Stimulated activated CD8-positive, alpha-beta memory T cell treated with anti-CD3 and anti-CD28 coated beads, Interleukin-7, amount 100 ng/mL, for 1 hour (primary cell): ENCODE measurements at regions not wholly inside any gene's neighbourhood (a gene's known extent, or its start where the extent isn't known, plus 50 kb on each side); places are given as distances from the start of the nearest gene placed in this dataset.

Experiments
- DNase-seq, 2 donors: peaks; one replicate each; pipeline ENCODE4 v3.0.0-alpha.2; 2020; ENCODE audit warnings: low read depth in 2 of 2

DNA sequence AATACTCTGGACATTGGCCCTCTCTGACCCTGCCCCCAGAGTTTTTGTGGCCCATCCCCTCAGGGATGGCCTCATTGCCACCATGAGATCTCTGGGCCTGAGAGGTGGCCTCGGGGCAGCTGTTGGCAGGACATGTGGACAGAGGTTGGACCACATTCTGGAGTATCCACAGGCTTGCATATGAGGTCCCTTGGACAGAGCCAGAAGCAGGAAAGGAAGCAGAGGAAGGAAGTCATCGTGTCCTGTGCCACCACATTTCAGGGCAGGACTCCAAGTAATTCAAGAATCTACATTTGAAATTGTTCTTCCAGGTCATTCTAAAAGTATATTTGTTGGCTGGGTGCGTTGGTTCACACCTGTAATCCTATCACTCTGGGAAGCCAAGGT lies 95.9 kb upstream of the PPP2R5A start:
- DNase-seq, result no peak

GRCh38 chr1:212190169-212190568 lies 95.0 kb upstream of the PPP2R5A start:
- no peak for DNase-seq

DNA sequence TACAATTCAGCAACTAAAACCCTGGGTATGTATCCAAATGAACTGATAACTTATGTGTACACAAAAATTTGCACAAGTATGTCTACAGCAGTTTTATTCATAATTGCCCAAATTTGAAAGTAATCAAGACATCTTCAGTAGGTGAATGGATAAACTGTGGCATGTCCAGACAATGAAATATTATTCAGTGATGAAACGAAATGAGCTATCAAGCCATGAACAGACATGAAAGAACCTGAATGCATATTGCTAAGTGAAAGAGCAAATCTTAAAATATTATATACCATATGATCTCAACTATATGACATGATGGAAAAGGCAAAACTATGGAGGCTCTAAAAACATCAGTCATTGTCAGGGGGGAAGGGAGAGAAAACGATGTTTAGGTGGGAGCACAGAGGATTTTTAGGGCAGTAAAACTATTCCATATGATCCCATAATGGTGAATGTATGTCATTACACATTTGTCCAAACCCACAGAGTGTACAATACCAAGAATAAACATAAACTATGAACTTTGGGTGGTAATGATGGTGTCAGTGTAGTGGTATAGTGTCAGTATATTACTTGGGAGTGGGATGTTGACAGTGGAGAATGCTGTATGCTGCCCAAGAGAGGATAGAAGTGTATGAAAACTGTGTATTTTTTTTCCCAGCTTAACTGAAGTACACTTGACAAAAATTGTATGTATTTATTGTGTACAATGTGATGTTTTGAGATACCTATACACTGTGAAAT lies 92.8 kb upstream of the PPP2R5A start:
- DNase-seq, result no peak

DNA sequence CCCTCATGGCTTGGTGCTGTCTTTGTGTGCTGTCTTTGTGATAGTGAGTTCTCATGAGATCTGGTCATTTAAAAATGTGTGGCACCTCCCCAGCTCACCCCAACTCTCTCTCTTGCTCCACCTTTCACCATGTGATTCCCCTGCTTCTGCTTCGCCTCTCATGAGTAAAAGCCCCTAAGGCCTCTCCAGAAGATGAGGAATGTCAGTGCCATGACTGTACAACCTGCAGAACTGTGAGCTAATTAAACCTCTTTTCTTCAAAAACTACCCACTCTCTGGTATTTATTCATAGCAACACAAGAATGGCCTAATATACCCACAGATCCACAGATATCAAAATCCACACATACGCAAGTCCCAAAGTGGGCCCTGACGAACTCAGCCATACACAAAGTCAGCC lies 88.9 kb upstream of the PPP2R5A start:
- no peak for DNase-seq

DNA sequence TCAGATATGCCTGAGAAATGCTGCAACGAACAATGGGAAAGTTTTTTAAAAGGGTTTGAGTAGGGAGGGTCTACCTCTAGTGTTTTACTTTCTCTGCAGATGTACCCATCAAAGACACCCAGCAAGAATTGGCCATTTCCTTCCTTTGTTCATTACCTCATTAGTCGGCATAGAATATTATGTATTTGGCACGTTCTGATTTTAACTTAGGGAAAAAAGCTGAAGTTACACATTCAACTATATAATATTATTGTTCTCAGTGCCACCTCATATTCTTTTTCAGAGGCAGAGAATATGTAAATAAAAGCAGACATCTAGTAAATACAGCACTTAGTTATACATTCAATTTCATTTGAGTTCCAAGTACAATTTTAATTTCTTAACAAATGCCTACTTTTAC lies 83.7 kb upstream of the PPP2R5A start:
- no peak for DNase-seq

GRCh38 chr1:212203630-212204029 lies 81.6 kb upstream of the PPP2R5A start:
- no peak for DNase-seq

DNA sequence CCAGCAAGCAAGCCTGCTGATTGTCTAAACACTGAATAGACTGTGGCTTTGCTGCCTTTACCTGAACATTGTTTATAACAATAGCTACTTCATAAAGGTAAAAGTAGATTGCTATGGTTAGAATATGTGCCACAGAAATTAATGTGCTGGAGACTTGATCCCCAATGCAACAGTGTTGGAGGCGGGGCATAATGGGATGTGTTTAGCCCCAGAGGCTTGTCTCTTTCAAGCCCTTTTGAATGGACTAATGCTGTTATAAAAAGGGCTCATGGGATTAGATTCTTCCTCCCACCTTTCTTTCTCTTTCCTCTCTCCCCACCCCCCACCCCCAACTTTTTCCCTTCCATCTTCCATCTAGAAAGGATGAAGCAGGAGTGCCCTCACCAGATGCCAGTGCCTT lies 80.2 kb upstream of the PPP2R5A start:
- no peak for DNase-seq

DNA sequence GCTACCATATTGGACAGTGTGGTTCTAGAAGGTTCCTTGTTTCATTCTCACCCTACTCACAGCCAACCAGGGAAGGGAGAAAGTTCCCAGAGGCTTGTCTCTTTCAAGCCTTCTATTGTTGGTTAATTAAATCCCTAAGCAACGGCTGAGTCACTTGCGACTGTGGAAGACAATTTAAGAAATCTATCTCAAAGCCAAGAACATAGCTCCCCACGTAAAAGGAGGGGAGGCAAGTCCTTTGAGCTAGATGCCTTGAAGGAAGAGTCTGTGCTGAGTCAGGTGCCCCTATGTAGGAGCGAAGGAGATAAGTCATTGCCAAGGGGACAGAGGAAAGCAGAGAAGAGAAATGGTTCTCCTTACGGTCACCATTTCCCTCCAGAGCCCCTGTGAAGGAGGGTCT lies 79.4 kb upstream of the PPP2R5A start:
- DNase-seq, result no peak

DNA sequence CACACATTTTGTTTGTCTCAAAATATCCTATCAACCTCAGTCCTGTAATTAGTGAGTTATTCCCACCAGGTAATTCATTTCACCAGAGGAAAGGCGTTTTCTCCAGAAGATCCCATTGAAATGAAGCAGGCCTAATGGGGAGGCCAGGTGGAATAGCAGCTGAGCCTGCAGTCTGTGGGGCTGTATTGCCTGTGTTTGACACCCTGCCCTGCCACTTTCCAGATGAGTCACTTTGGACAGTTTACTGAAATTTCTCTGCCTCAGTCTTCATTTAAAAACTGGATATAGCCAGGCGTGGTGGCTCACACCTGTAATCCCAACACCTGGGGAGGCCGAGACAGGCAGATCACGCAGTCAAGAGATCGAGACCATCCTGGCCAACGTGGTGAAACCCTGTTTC lies 78.1 kb upstream of the PPP2R5A start:
- DNase-seq, result no peak

GRCh38 chr1:212207822-212208520 lies 77.2 kb upstream of the PPP2R5A start:
- no peak for DNase-seq

- DNase-seq, result no peak
Observed at GRCh38 chr1:212208978-212209644, 76.1 kb upstream of the PPP2R5A start.

GRCh38 chr1:212211371-212211770 lies 73.8 kb upstream of the PPP2R5A start:
- DNase-seq, result no peak

- no peak for DNase-seq
Observed at GRCh38 chr1:212212343-212212742, 72.9 kb upstream of the PPP2R5A start.

DNA sequence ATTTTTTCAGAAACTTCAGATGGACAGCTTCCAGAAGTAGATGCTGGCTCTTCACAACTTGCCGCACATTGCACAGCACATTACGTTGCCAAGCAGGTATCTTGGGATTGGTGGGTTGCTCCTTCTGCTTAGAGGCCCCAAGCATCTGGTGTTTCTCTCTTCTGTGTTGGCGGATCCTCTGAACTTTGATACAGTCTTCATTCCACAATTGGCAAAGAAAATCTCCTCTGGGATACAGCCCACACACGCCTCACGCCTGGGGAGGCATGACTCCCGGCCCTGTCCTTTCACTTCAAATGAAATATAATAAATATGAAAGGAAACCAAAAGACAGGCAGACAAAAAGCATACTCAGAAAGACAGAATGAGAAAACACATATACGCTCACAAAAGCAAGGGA lies 72.3 kb upstream of the PPP2R5A start:
- no peak for DNase-seq

- no peak for DNase-seq
Observed at GRCh38 chr1:212213784-212214183, 71.4 kb upstream of the PPP2R5A start.

DNA sequence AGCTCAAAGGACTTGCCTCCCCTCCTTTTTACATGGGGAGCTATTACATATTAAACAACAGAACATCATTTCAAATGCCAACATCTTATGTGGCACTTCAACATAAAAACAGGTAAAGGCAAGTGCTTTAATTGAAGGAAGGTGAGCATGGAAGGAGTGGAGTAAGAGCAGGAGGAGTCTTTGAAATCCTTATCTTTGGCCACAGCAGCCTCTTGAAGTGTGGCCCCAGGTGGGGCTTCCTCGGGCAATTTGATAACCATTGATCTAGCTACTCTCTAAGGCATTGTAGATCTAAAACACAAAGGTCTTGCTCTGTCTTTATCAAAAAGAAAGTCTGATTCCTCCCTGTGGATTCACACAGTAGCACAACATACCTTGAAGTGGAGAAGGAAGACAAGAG lies 70.9 kb upstream of the PPP2R5A start:
- no peak for DNase-seq

- DNase-seq, result no peak
Observed at GRCh38 chr1:212215910-212216309, 69.3 kb upstream of the PPP2R5A start.

DNA sequence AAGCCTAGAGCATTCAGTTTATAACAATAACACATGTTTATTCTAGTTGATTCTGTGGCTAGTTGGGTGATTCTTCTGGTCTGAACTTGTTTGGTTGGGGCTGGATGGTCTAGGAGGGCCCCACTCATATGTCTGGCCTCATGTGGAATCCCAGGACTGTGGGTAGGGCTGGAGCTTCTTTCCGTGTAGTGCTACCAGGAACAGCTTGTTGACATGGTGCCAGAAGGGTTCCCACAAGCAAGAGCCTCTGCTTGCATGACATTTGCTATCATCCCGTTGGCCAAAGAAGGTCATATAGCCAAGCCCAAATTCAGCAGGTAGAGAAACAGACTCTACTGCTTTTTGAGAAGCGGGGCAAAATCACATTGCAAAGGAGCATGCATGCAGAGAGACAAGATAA lies 67.6 kb upstream of the PPP2R5A start:
- DNase-seq, result no peak

GRCh38 chr1:212218065-212218464 lies 67.1 kb upstream of the PPP2R5A start:
- no peak for DNase-seq

DNA sequence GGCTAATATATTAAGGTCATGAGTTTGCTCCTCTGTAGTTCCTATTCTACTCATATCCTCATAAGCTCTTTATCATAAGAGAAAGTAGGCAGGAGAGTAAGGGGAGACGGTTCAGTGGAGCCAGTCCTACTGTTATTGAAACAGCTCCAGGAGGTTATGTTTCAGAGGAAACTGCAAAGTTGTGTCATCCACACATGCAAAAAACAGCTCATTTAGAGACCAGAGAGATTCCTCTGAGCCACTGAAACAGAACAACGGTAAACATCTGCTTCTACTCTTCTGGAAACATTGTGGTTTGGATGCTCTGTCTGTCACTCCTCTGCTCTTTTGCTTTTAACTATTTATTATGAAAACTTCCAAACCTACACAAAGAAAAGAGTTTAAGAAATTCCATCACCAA lies 66.3 kb upstream of the PPP2R5A start:
- DNase-seq, result no peak

GRCh38 chr1:212219679-212220463 lies 65.3 kb upstream of the PPP2R5A start:
- DNase-seq, result no peak

DNA sequence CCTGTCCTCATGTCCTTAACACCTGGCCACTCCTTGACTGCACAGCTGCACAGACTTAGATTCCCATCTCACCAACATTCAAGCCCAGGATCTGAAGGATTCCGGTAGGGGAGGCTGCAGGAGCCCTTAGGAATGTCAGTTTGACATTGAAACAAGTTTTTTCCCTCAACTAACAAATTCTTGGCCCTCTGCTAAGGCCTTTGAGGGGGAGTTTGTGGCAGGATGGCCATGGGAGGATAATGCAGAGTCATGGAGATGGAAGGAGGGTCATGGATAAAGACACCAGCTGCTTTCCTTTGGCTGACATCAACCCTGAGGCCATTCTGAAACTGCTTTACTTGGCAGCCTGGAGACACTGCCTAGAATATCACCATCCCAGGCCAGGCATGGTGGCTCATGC lies 63.4 kb upstream of the PPP2R5A start:
- no peak for DNase-seq
